Hepatic stellate cell (primary cell): ENCODE measurements at regions not wholly inside any gene's neighbourhood (a gene's known extent, or its start where the extent isn't known, plus 50 kb on each side); places are given as distances from the start of the nearest gene placed in this dataset.

Source experiments
- DNase-seq: peaks from one replicate; pipeline ENCODE4 v3.0.0; 2011; ENCODE audit warnings: low spot score

DNA sequence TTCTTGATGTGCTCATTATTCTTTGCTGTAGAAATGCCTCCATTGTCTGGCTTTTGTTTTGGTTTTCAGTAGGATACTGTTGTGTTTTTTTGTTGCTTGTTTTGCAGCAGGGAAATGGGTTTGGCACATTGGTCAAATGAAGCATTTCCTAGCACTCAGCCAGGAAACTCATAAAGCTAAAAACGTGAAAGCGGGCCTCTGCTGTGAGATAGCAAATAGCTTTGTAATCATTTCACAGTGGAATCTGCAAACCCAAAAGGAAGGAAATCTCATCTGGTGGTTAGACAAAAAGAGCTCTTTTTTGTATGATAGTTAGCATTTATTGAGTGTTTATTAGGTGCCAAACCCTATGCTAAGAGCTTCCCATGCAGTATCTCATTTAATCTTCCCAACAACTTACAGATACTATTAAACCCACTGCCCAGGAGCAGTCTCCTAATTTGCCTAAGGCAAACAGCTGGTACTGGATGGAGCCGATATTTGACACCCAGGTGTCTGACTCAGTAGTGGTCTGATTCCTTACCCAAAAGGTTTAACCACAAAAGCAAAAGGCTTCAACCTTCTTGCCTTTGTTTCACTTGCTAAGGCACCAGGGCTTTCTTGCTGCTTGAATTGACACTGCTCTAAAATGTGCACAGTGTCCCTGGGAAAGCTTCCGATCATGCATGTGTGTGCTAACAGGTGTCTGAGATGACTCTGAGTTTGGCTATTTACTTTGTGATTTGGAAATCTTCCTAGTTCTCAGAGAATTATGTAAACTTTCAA, 527.9 kb upstream of the MDFIC2 start:
- no peak for DNase-seq

DNA sequence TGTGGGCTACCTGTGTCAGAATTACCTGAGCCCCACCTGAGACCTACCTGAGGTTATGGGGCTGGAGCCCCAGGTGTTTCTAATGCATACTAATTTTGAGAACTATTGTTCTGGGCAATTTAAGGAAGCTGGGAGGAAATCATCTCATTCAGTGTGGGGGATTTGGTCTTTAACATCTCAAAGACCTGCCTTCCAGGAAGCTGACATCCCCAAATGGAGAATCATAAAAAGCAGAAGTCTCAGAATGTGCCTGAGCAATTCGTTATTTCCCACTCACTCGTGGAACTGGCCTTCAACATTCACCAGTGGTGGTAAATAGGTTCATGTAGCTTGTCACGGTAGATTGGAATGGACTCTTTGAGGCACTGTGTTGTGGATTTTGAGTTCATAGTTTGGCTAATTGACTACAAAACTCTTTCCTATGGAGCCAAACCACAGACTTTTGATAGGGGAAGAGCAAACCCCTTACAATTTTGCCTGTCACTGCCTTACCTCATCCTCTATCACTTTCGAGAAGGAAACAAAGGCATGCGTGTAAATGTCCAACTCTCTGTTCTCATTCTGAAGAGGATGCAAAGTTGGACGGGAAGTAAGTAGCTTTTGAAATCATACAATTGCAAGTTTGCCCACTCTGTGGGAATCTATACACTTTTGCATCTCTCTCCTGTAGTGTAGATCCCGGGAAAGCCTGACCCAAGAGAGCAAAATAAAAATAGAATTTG, 521.0 kb upstream of the MDFIC2 start:
- no peak for DNase-seq

DNA sequence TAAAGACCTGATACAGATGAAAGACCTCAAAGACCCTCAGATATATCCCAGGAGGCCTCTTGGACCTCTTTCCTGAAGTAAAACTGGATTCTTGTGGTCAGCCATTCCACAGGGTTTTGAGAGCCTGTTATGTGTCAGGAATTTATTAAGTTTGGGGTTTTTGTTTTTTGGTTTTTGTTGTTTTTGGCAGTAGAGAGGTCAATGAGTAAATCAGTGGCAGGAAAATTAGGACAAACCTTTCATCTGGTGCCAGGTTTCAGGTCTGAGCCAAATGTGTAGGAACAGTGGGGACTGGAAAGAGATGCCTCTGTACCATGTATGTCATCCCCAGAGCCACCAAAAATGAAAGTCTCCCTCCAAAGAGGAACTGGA, 520.4 kb upstream of the MDFIC2 start:
- DNase-seq = peak; percentile 9

DNA sequence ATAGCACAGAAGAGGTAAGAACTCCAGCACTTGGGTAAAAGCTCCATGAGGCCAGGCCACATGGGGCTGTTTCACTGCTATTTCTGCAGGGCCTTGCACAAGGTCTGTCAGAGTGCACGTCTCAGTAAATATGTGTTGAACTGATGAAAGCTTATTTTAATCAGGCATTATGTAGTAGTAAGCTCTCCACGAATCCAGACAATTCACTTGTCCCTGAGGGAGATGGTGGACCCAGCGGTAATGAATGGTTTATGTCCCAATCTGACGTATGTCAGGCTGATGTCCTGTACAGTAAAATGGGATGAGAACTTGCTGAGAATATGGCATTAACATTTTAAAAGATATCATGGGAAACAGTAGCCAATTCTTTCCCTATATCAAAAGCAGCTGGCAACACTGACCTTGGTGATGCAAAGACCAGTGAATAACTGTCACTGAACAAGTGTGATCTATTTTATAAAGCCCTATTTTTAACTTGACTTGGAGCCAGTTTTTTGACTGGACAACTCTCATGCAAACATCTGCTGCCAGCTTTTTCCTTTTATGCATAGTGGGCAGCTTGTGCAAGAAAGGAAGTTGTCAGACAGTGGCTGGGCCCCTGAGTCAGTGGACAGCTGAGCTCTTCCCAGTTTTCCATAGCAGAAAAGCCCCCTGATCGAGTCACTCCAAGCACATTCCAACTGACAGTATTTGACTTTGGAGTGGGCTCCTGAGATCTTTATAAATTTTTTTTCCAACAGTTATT, 519.8 kb upstream of the MDFIC2 start:
- peak; percentile 48 for DNase-seq

GRCh38 chr3:70829092-70829491, 516.7 kb upstream of the MDFIC2 start:
- peak; percentile 66 for DNase-seq

DNA sequence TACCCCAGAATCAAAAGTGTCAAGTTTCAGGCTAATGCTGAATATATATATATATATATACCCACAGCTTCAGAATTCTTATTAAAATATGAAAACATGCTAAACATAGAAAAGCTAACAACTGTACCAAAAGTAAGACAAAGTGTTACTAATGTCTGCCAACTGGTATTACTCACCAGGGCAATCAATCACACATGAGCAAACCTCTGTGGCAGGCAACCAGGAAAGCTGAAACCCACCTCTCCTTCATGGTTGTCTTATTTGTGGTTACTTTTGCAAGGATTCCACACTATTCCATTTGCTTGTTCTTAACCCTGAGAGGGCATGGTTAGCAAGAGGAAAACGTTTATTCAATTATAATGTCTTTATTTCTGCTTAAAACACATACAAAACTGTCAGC, 512.3 kb upstream of the MDFIC2 start:
- DNase-seq = no peak

DNA sequence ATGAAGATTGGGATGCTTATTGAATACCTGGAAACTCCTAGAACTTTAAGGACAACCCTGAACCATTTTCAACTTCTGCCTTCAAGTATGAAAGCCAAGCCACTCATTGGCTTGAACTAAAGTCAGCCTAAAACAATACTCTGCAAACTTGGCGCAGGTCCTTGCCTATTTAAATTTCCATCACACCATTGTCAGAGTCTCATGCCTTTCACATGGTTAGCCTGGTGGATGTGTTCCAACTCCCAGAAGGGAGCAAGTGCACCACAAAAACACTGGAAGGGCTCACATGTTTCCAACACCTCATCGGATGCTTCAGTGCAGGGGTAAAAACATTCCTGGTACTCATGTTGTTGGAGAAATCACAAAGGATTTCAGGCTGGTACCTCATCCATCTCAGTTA, 511.6 kb upstream of the MDFIC2 start:
- no peak for DNase-seq

DNA sequence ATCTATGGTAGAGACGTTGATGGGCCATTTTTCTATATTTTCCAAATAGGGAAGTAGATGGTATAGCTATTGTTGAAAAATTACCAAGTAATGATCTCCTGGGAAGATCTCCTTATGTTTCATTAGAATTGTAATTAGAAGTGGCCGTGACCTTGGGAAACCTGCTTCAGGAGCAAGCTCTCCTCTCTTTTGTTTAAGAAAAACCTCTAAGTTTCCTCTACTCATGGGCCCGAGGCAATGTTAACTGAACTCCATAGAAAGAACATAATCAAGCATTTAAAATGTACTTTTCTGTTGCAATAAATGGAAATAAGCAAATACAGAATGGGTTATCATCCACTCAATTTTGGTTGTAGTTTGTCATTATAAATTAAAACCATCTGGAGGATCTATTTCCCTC, 511.2 kb upstream of the MDFIC2 start:
- DNase-seq = no peak

DNA sequence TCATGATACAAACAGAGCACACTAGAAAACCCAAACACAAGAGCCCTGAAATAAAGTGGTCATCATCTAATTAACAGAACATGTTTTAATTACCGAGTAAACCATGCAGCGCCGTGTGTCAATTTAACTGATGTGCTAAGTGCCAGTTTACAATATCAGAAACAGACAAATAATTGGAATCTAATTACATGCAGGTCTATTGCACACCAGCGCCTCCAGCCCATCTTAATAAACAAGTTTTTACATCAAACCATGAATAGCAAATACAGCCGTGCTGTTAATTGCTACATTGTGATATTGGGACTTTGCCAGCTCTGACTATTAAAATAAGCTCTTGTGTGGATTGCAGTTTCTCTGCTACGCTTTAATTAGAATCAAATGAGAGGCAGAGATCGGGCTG, 510.2 kb upstream of the MDFIC2 start:
- no peak for DNase-seq

- DNase-seq = no peak
Measured at GRCh38 chr3:70821602-70822001, 509.2 kb upstream of the MDFIC2 start.

- DNase-seq = no peak
Measured at GRCh38 chr3:70820397-70820796, 508.0 kb upstream of the MDFIC2 start.

- DNase-seq = no peak
Measured at GRCh38 chr3:70818145-70818544, 505.7 kb upstream of the MDFIC2 start.

GRCh38 chr3:70816346-70816745, 503.9 kb upstream of the MDFIC2 start:
- DNase-seq = no peak

- DNase-seq = no peak
Measured at GRCh38 chr3:70815817-70816216, 503.4 kb upstream of the MDFIC2 start.

DNA sequence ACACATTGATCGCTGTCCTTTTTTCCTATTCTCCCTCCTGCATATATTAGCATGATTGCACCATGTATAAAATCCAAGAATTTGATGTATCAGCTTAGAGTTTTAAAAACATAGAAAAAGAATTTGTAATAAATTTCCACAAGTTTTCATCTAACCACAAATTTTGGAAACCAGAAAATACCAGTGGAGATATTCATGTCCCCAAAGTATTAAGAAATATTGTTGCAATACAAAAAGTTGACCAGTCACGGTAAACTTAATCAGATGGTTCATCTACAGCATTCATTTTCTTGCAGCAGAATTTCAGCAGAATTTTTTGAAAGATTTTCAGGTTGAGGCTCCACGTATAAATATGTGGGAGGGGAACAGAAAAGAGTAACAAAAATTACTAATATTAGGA, 500.9 kb upstream of the MDFIC2 start:
- DNase-seq = no peak

DNA sequence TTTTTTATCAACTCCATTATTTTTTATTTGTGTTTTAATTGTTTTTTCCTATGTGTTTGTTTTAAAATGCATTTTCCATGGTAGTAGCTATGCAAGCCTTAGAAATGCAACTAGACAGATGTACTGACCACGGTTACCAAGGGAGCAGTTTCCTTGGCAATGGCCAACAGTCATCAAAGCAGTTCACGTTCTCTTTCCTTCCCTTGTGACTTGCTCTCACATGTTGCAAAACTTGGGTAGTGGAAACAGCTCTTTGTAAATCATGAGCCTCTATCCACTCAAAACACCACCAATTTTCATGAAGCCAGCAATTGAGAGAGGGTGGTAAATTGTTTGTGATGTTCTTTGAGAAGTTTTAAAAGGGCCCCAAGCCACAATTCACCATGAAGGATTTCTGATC, 499.4 kb upstream of the MDFIC2 start:
- DNase-seq = no peak

- DNase-seq = no peak
Measured at GRCh38 chr3:70808881-70809280, 496.4 kb upstream of the MDFIC2 start.

GRCh38 chr3:70806556-70806955, 494.1 kb upstream of the MDFIC2 start:
- DNase-seq = no peak

GRCh38 chr3:70806021-70806420, 493.6 kb upstream of the MDFIC2 start:
- no peak for DNase-seq

DNA sequence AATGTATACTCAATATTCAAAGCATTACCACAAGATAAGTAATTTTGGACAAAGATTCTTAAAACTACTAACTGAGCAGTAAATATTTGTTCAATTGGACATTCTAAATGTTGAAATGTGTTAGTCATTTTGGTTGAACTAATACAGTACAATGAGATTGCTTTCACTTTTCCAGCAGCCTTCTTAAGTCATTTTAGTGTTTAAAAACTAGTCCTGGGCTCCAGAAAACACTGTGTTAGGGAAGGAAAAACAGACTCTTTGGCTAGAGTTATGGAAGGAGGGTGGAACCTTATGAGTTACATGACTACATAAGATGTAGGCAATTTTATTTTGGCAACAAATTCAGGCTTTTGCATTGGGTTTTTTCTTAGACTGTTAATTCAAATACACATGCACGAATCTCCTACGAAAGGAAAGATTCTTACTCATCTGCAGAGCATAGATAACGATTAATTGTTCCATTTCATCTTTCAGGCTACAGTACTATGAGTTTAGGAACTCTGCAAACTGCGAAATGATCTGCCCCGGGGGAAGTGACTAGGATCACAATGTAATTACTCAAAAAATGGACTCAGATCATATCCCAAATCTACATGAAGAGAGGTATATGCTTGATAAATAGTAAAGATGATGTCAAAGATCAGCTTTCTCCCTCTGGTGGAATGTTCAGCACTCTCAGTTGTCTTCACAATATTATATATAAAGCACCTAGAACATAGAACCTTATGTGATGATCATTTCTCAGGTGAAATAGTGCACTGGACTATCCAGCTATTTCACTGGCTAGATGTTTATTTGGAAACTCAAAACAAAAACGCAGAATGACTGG, 492.8 kb upstream of the MDFIC2 start:
- no peak for DNase-seq

DNA sequence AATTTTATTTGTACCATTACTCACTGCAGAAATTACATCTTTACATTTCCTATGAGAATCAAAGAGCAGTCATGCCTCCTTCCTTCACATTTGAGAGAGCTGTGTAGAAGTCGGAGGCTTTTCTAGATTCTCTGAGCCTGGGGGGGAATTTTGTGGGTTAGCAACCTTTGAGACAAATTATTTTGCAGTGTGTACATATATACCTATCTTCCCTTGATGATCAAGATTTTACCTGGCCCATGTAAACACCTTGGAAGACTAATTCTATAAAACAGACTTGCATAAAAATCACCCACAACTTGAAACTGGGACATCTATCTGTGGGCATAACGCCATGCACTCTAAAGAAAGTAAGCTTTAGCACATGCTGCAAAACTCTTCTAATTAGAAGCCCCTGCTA, 491.5 kb upstream of the MDFIC2 start:
- no peak for DNase-seq

DNA sequence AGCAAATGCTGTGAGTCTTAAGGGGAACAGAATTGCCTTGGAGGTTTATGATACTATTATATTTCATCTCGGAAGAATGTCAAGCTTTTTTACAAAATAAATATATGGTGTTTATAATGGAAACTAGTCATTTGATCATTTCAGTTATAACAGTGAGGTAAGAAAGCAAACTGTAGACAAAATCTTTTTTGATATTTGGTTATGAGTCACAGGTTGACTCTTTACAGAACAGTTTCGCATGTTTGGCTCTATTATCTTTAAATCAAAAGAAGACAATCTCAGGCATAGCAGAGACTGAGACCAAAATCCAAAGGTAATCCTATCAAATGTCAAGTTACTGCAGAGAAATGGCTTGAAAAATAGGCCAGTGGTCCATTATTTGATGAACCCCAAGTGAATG, 490.9 kb upstream of the MDFIC2 start:
- no peak for DNase-seq
